Keratinocyte (primary cell): ENCODE measurements at regions not wholly inside any gene's neighbourhood (a gene's known extent, or its start where the extent isn't known, plus 50 kb on each side); places are given as distances from the start of the nearest gene placed in this dataset.

Experiments used
- DNase-seq: peaks from one replicate; pipeline ENCODE4 v3.0.0-alpha.2; 2011; ENCODE audit warnings: low read depth, missing footprints, low spot score
- FAIRE-seq: peaks from 2 replicates; lab custom pipeline; 2011; peaks lifted over from hg19 to GRCh38; lab: Jason Lieb, UNC
- H2AFZ ChIP-seq: 2 replicates; pipeline ENCODE4 v1.6.0; 2012; ENCODE audit warnings: low read length, control low read depth, inconsistent platforms; ENCODE audit not compliant: control insufficient read depth
- H3K27ac ChIP-seq: 2 replicates; pipeline ENCODE4 v1.5.1; 2011; ENCODE audit warnings: low read length; ENCODE audit not compliant: control insufficient read depth, insufficient read depth
- H3K27me3 ChIP-seq: 3 replicates; pipeline ENCODE4 v1.6.0; 2011; ENCODE audit warnings: low read length; ENCODE audit not compliant: control insufficient read depth, insufficient read depth; ENCODE audit errors: extremely low read depth
- H3K36me3 ChIP-seq, 2 experiments: 2 replicates in 1 of 2; 3 replicates in 1 of 2; pipeline ENCODE4 v1.5.1; 2011; ENCODE audit warnings: low read length in 2 of 2, mild to moderate bottlenecking in 1 of 2; ENCODE audit not compliant: control insufficient read depth in 2 of 2, insufficient read depth in 2 of 2; ENCODE audit errors: extremely low read depth in 1 of 2
- H3K4me1 ChIP-seq: 3 replicates; pipeline ENCODE4 v1.5.1; 2011; ENCODE audit warnings: low read length; ENCODE audit not compliant: control insufficient read depth, insufficient read depth; ENCODE audit errors: extremely low read depth
- H3K4me2 ChIP-seq: 3 replicates; pipeline ENCODE4 v1.6.0; 2011; ENCODE audit warnings: low read depth, low read length; ENCODE audit not compliant: control insufficient read depth, insufficient read depth; ENCODE audit errors: extremely low read depth
- H3K4me3 ChIP-seq, 3 experiments: fragments of 200-600 bp in 1 of 3; sonication (generic) in 1 of 3; 2 replicates in 2 of 3; 3 replicates in 1 of 3; pipeline ENCODE4 v1.5.1; 2011 to 2016; ENCODE audit warnings: low read length in 3 of 3, mild to moderate bottlenecking in 3 of 3, control low read depth in 2 of 3, inconsistent platforms in 1 of 3, low read depth in 1 of 3, mixed read lengths in 1 of 3, mixed run types in 1 of 3, moderate library complexity in 1 of 3; ENCODE audit not compliant: control insufficient read depth in 2 of 3, insufficient read depth in 2 of 3; ENCODE audit errors: extremely low read depth in 1 of 3
- H3K79me2 ChIP-seq: 2 replicates; pipeline ENCODE4 v1.6.0; 2012; ENCODE audit warnings: low read length; ENCODE audit not compliant: control insufficient read depth, insufficient read depth
- H3K9ac ChIP-seq: 3 replicates; pipeline ENCODE4 v1.6.0; 2011; ENCODE audit warnings: low read length; ENCODE audit not compliant: control insufficient read depth, insufficient read depth; ENCODE audit errors: extremely low read depth
- H3K9me1 ChIP-seq: 3 replicates; pipeline ENCODE4 v1.6.0; 2011; ENCODE audit warnings: low read length; ENCODE audit not compliant: control insufficient read depth, insufficient read depth; ENCODE audit errors: extremely low read depth
- H3K9me3 ChIP-seq: 2 replicates; pipeline ENCODE4 v1.5.1; 2012; ENCODE audit warnings: low read depth, low read length; ENCODE audit not compliant: control insufficient read depth
- H4K20me1 ChIP-seq: 3 replicates; pipeline ENCODE4 v1.6.0; 2011; ENCODE audit warnings: low read length; ENCODE audit not compliant: control insufficient read depth, insufficient read depth; ENCODE audit errors: extremely low read depth
- EZH2 ChIP-seq: IDR thresholded peaks from one replicate; pipeline ENCODE4 v1.6.1; 2012; ENCODE audit warnings: inconsistent platforms, mild to moderate bottlenecking, low read length, moderate library complexity
- dilution Hi-C: fragments of 300-500 bp; cut with MboI; formaldehyde crosslinking; loops from one replicate; pipeline ENCODE4 v1.7.0; 2020; ENCODE audit warnings: low sequenced_read_pairs; ENCODE audit not compliant: extremely low pct_ligation_motif_present
- TF ChIP-seq, protein P1 (sequence below), 3 experiments: IDR thresholded peaks in 1 of 3; conservative IDR thresholded peaks in 1 of 3; optimal IDR thresholded peaks in 1 of 3; 2 replicates in 2 of 3; 3 replicates in 1 of 3; pipeline versions ENCODE3 to v1.5.1; 2011; ENCODE audit warnings: low read length in 3 of 3, mild to moderate bottlenecking in 3 of 3, moderate library complexity in 2 of 3, control low read depth in 1 of 3, inconsistent platforms in 1 of 3; ENCODE audit not compliant: insufficient read depth in 2 of 3; ENCODE audit errors: extremely low read depth in 1 of 3

DNA sequence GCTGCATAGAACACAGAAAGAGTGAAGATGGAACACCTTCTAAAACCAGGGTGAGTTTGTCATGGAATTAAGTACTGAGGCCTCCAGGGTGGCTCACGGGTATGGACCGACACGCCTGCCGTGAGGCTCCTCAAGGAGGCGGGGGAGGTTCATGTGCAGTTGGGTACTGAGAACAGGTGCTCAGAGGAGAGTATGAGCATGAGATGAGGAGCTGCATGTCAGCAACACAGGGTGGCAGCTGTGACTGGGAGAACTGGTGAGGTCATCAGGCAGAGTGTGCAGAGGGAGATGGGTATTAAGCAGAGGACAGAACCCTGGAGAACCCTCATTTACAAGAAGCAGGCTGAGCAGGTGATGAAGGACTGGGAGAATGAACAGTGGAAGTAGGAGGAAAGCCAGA is 63.2 kb upstream of the KLHL29 start:
- Histone ChIP-seq H3K4me3 (no peak overlapping the region), H3K36me3 (no peaks in the 10 kb centered on the region), H3K9ac (no peak overlapping the region), H3K9me3 (no peaks in the 10 kb centered on the region), H4K20me1 (no peaks in the 10 kb centered on the region), H2AFZ (no peak overlapping the region), H3K27ac (no peak overlapping the region), H3K79me2 (no peaks in the 10 kb centered on the region), H3K9me1 (no peaks in the 10 kb centered on the region), H3K4me2 (no peak overlapping the region), H3K27me3 (peaks cover 9% of the 10 kb centered on the region), H3K4me1 (no peaks in the 10 kb centered on the region)
- dilution Hi-C loops, result no loop called here
- FAIRE-seq (no peak), DNase-seq (no peak)
- no peak for TF ChIP-seq EZH2
- TF ChIP-seq, protein P1, sequence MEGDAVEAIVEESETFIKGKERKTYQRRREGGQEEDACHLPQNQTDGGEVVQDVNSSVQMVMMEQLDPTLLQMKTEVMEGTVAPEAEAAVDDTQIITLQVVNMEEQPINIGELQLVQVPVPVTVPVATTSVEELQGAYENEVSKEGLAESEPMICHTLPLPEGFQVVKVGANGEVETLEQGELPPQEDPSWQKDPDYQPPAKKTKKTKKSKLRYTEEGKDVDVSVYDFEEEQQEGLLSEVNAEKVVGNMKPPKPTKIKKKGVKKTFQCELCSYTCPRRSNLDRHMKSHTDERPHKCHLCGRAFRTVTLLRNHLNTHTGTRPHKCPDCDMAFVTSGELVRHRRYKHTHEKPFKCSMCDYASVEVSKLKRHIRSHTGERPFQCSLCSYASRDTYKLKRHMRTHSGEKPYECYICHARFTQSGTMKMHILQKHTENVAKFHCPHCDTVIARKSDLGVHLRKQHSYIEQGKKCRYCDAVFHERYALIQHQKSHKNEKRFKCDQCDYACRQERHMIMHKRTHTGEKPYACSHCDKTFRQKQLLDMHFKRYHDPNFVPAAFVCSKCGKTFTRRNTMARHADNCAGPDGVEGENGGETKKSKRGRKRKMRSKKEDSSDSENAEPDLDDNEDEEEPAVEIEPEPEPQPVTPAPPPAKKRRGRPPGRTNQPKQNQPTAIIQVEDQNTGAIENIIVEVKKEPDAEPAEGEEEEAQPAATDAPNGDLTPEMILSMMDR (optimal IDR thresholded peaks at IDR 0.05 in 1 of 3, IDR thresholded peaks at IDR 0.05 in 1 of 3, conservative IDR thresholded peaks at IDR 0.05 in 1 of 3; ENCODE audit: extremely low read depth in 1 of 3, insufficient read depth in 2 of 3, low read length in 3 of 3), result no peak

GRCh38 chr2:23322567-23323197 is 62.3 kb upstream of the KLHL29 start:
- H3K27me3 ChIP-seq, result peaks cover 9% of the 10 kb centered on the region
- H3K79me2 ChIP-seq, result no peaks in the 10 kb centered on the region
- H3K4me3 ChIP-seq, result no peak overlapping the region
- FAIRE-seq (no peak), DNase-seq (no peak)
- dilution Hi-C loops, result no loop called here
- H3K4me1 ChIP-seq, result no peaks in the 10 kb centered on the region
- no peak overlapping the region for H3K27ac ChIP-seq
- no peak overlapping the region for H3K4me2 ChIP-seq
- no peaks in the 10 kb centered on the region for H3K36me3 ChIP-seq
- no peaks in the 10 kb centered on the region for H4K20me1 ChIP-seq
- no peak overlapping the region for H2AFZ ChIP-seq
- H3K9me3 ChIP-seq, result no peaks in the 10 kb centered on the region
- no peaks in the 10 kb centered on the region for H3K9me1 ChIP-seq
- no peak overlapping the region for H3K9ac ChIP-seq
- TF ChIP-seq, protein P1 (optimal IDR thresholded peaks at IDR 0.05 in 1 of 3, IDR thresholded peaks at IDR 0.05 in 1 of 3, conservative IDR thresholded peaks at IDR 0.05 in 1 of 3; ENCODE audit: extremely low read depth in 1 of 3, insufficient read depth in 2 of 3, low read length in 3 of 3), result no peak
- TF ChIP-seq EZH2, result no peak
